Astrocyte of the cerebellum (primary cell): ENCODE measurements at regions not wholly inside any gene's neighbourhood (a gene's known extent, or its start where the extent isn't known, plus 50 kb on each side); places are given as distances from the start of the nearest gene placed in this dataset.
"Not testable (repeated sequence)": the region's sequence is repeated elsewhere in the genome, so short reads cannot be mapped to it uniquely, and the experiment has no call there.

Source experiments
- DNase-seq: peaks from one replicate; pipeline ENCODE4 v3.0.0-alpha.2; 2011; ENCODE audit warnings: low read depth
- H3K4me3 ChIP-seq: 2 replicates; pipeline ENCODE4 v1.5.1; 2011; ENCODE audit warnings: mild to moderate bottlenecking, low read depth, low read length, moderate library complexity
- in situ Hi-C: cut with HindIII; loops from 2 replicates; pipeline ENCODE4 v1.10.0; 2017; ENCODE audit warnings: low sequenced_read_pairs
- TF ChIP-seq, protein P1 (sequence below): IDR thresholded peaks from 2 replicates; pipeline ENCODE4 v1.5.1; 2012; ENCODE audit warnings: low read length, low read depth, moderate library complexity, mild to moderate bottlenecking; ENCODE audit errors: missing control alignments

DNA sequence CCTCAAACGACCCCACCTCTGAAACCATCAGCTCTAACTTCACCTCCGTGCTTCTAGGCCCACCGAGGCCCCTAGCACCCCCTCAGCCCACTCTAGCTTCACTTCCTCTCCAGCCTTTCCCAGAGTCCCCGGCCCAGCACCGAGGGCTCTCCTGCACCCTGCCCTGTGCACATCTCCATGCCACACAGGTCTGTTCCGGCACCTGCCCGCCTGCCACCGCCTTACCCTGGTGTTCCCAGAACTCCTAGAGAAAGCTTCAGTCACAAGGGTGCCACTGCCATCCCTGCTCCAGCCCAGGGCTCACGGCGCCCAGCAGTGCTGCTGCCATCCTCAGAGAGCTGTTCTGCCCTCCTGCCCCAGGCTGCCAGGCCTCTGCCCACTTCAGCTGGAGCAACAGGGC lies 61.3 kb upstream of the INSIG1 start:
- no peak for DNase-seq
- TF ChIP-seq, protein P1, sequence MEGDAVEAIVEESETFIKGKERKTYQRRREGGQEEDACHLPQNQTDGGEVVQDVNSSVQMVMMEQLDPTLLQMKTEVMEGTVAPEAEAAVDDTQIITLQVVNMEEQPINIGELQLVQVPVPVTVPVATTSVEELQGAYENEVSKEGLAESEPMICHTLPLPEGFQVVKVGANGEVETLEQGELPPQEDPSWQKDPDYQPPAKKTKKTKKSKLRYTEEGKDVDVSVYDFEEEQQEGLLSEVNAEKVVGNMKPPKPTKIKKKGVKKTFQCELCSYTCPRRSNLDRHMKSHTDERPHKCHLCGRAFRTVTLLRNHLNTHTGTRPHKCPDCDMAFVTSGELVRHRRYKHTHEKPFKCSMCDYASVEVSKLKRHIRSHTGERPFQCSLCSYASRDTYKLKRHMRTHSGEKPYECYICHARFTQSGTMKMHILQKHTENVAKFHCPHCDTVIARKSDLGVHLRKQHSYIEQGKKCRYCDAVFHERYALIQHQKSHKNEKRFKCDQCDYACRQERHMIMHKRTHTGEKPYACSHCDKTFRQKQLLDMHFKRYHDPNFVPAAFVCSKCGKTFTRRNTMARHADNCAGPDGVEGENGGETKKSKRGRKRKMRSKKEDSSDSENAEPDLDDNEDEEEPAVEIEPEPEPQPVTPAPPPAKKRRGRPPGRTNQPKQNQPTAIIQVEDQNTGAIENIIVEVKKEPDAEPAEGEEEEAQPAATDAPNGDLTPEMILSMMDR, result no peak
- in situ Hi-C loops, result no loop called here
- H3K4me3 ChIP-seq, result no peak overlapping the region

DNA sequence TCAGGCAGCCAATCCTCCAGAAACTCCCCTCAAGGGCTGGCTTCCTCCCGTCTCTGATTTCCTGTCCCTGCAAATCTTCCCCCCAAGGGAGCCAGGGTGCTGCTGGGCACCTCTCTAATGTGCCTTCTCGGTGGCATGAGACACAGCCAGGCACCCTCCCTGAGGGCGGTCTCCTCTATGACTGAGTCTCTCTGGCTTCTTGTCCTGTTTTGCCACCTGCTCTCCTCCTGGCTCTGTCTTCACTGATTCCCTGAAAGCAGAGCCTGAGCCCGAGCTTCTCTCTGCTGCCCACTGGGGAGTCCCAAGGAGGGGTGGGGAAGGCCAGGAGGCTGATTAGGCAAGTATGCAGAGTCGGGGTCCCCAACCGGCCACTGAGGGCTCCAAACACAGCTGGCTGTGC lies 60.4 kb upstream of the INSIG1 start:
- TF ChIP-seq, protein P1, result no peak
- DNase-seq, result no peak
- in situ Hi-C loops, result no loop called here
- no peak overlapping the region for H3K4me3 ChIP-seq

DNA sequence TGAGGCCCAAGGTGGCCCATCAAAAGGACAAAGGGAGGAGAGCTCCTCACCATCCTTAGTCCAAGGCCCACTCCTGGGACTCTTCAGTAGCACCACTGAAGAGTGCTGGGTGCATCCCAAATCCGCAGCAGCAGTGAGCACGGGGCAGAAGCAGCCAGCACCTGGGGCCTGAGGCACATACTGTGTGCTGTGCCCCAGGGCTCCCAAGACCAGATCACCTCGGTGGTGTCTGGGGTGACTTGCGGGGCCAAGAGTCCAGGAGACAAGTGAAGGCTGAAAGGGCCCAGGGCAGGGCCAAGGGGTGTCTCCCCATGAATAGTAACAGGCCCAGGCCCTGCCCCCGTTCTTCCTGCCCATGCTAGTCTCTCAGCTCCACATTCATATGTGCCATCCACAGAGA lies 59.9 kb upstream of the INSIG1 start:
- H3K4me3 ChIP-seq, result no peak overlapping the region
- TF ChIP-seq, protein P1, result no peak
- in situ Hi-C loops, result no loop called here
- DNase-seq, result no peak

DNA sequence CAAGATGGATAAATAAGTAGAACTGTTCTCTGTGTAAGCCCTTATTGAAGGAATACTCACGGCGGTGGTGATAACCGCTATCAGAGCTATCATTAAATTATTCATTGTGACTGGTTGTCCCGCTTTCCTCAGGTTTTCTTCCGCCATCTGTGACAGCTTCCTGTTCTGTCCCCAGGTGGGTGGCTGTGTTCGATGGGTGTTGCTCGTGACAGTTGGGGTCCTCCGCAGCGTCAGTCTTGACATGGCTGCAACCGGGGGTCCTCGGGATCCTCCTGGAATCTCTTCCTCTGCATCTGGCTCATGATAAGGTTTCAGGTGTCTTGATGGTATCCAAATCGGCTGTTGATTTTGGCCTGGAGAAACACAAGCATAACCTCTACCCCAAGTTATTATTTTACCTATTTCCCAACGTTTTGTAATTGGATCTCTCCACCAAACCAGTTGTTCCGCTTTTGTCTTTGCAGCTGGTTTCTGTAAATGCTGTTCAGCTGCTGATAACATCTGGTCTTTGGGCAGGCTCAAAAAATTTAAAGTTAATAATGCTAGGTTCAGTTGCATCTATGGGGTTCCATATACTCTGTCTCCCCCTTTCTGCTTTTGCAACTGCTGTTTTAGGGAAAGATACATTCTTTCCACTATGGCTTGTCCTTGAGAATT lies 58.1 kb upstream of the INSIG1 start:
- in situ Hi-C loops, H3K4me3 ChIP-seq: not testable (repeated sequence)

DNA sequence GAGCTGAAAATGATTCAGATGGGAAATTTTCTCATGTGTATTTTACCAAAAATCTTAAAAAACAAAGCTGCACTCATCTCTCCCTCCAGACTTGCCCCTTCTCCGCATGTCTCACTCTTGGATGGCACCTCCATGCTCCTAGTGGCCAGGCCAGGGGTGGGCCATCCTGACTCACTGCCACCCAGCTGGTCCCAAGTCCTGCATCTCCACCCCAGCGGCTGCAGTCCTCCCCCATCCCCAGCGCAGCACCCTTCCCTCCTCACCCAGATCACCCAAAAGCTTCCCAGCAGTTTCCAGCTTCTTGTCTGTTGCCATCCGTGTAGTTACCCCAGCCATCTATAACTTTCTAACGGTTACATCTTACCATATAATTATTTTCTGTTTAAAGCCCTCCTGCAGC lies 53.0 kb upstream of the INSIG1 start:
- TF ChIP-seq, protein P1, result no peak
- in situ Hi-C loops, result loop anchor here (5.0 kb wide), 1 partner anchor 38 kb away; no protein-coding TSS in a partner anchor

More for the DNA sequence above, 58.1 kb upstream of the INSIG1 start:
- DNase-seq, result not testable (repeated sequence)

DNA sequence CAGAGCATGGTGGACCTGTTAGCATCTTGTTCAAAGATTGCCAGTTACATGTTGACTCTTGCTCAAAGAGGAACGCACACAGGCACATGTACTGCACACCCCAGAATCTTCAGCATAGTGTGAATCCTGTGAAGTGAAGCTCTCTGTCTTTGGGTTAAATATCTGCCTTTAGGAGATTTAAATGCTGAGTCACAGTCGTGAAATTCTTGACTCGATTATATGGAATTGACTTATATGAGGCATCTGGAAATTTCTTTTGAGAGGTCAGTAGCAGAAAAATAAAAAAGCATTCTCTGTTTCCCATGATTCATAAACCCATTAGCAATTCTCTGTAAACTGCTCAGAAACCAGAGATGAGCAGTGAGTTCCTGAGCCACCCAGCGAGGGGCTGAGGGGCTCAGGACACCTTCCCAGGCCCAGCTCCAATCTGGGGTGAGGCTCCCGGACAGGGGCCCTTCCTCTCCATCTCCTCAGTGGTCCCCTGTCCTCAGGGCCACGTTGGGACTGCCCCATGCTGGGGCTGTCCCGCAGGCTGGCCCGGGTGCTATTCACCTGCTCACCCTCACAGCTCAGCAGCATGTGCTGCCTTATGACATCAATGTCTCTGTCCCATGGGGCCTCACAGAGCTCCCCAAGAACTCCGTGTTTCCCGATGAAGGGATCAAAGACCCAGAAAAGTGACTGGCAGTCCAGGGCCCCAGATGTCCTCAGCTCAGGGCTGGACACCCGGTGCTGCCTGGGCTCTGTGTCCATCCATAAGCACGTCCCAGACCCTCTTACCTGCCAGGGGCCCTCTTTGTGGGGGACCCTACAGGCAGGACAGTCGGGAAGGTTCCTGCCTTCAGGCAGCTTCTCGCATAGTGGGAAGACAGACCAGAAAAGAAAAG lies 50.0 kb upstream of the INSIG1 start:
- DNase-seq, result no peak
- in situ Hi-C loops, result loop anchor here (5.0 kb wide), 1 partner anchor 35 kb away; no protein-coding TSS in a partner anchor
- no peak overlapping the region for H3K4me3 ChIP-seq
- TF ChIP-seq, protein P1, result no peak

More for the DNA sequence above, 53.0 kb upstream of the INSIG1 start:
- no peak overlapping the region for H3K4me3 ChIP-seq
- no peak for DNase-seq
